ENCODE measurements at regions not wholly inside any gene's neighbourhood (a gene's known extent, or its start where the extent isn't known, plus 50 kb on each side); places are given as distances from the start of the nearest gene placed in this dataset.

- 0 out of 2 replicates have a peak, but pooled peaks cover 4% of the 10 kb centered on the region for H3K27me3 ChIP-seq (ENCODE audit: insufficient read depth, low read length)
- H3K36me3 ChIP-seq (ENCODE audit: insufficient read depth, low read length): no peaks in the 10 kb centered on the region
- H3K4me3 ChIP-seq (ENCODE audit: low read length): no peak overlapping the region
- H3K4me1 ChIP-seq (ENCODE audit: insufficient read depth, low read length): peaks cover 6% of the 10 kb centered on the region; the same call in 1 of the 2 replicates
- no peak overlapping the region for H3K9ac ChIP-seq (ENCODE audit: low read depth, low read length)
- no peaks in the 10 kb centered on the region for H3K9me3 ChIP-seq (ENCODE audit: insufficient read depth, low read depth, low read length)
- WGBS: 92% methylated on average over 8 of the region's 8 CpGs
- H3K27ac ChIP-seq (ENCODE audit: low read depth, low read length): no peak overlapping the region
These were observed 151.1 kb downstream of the IRF8 start for GRCh38 chr16:86050111-86050510.

GRCh38 chr16:86050591-86051367, 151.8 kb downstream of the IRF8 start:
- Histone ChIP-seq H3K9me3 (ENCODE audit: insufficient read depth, low read depth, low read length) (no peaks in the 10 kb centered on the region), H3K27me3 (ENCODE audit: insufficient read depth, low read length) (0 out of 2 replicates have a peak, but pooled peaks cover 4% of the 10 kb centered on the region), H3K4me1 (ENCODE audit: insufficient read depth, low read length) (peaks cover 6% of the 10 kb centered on the region; the same call in 1 of the 2 replicates), H3K9ac (ENCODE audit: low read depth, low read length) (no peak overlapping the region), H3K27ac (ENCODE audit: low read depth, low read length) (no peak overlapping the region), H3K4me3 (ENCODE audit: low read length) (no peak overlapping the region), H3K36me3 (ENCODE audit: insufficient read depth, low read length) (no peaks in the 10 kb centered on the region)
- 91% methylated on average over 18 of the region's 18 CpGs for WGBS

GRCh38 chr16:86051368-86052114, 152.6 kb downstream of the IRF8 start:
- H3K4me1 ChIP-seq (ENCODE audit: insufficient read depth, low read length): peaks cover 6% of the 10 kb centered on the region; the same call in 1 of the 2 replicates
- WGBS: 88% methylated on average over 18 of the region's 20 CpGs
- no peaks in the 10 kb centered on the region for H3K36me3 ChIP-seq (ENCODE audit: insufficient read depth, low read length)
- H3K27me3 ChIP-seq (ENCODE audit: insufficient read depth, low read length): 0 out of 2 replicates have a peak, but pooled peaks cover 4% of the 10 kb centered on the region
- H3K4me3 ChIP-seq (ENCODE audit: low read length): no peak overlapping the region
- no peak overlapping the region for H3K27ac ChIP-seq (ENCODE audit: low read depth, low read length)
- no peaks in the 10 kb centered on the region for H3K9me3 ChIP-seq (ENCODE audit: insufficient read depth, low read depth, low read length)
- H3K9ac ChIP-seq (ENCODE audit: low read depth, low read length): no peak overlapping the region

GRCh38 chr16:86052115-86052670, 153.2 kb downstream of the IRF8 start:
- Histone ChIP-seq H3K9ac (ENCODE audit: low read depth, low read length) (no peak overlapping the region), H3K27ac (ENCODE audit: low read depth, low read length) (no peak overlapping the region), H3K27me3 (ENCODE audit: insufficient read depth, low read length) (0 out of 2 replicates have a peak, but pooled peaks cover 4% of the 10 kb centered on the region), H3K36me3 (ENCODE audit: insufficient read depth, low read length) (no peaks in the 10 kb centered on the region), H3K9me3 (ENCODE audit: insufficient read depth, low read depth, low read length) (no peaks in the 10 kb centered on the region), H3K4me3 (ENCODE audit: low read length) (no peak overlapping the region), H3K4me1 (ENCODE audit: insufficient read depth, low read length) (peaks cover 6% of the 10 kb centered on the region; the same call in 1 of the 2 replicates)
- 91% methylated on average over 14 of the region's 15 CpGs for WGBS

GRCh38 chr16:86052926-86053325, 154.0 kb downstream of the IRF8 start:
- H3K4me3 ChIP-seq (ENCODE audit: low read length): no peak overlapping the region
- H3K36me3 ChIP-seq (ENCODE audit: insufficient read depth, low read length): no peaks in the 10 kb centered on the region
- H3K9ac ChIP-seq (ENCODE audit: low read depth, low read length): no peak overlapping the region
- H3K27me3 ChIP-seq (ENCODE audit: insufficient read depth, low read length): no peaks in the 10 kb centered on the region
- no peak overlapping the region for H3K27ac ChIP-seq (ENCODE audit: low read depth, low read length)
- H3K4me1 ChIP-seq (ENCODE audit: insufficient read depth, low read length): peaks cover 5% of the 10 kb centered on the region; the same call in 1 of the 2 replicates
- WGBS: 87% methylated on average over 6 of the region's 6 CpGs
- H3K9me3 ChIP-seq (ENCODE audit: insufficient read depth, low read depth, low read length): no peaks in the 10 kb centered on the region

GRCh38 chr16:86059253-86060171, 160.6 kb downstream of the IRF8 start:
- Histone ChIP-seq H3K9ac (ENCODE audit: low read depth, low read length) (no peak overlapping the region), H3K27ac (ENCODE audit: low read depth, low read length) (no peak overlapping the region), H3K9me3 (ENCODE audit: insufficient read depth, low read depth, low read length) (no peaks in the 10 kb centered on the region), H3K36me3 (ENCODE audit: insufficient read depth, low read length) (no peaks in the 10 kb centered on the region), H3K27me3 (ENCODE audit: insufficient read depth, low read length) (peaks cover 17% of the 10 kb centered on the region), H3K4me3 (ENCODE audit: low read length) (no peak overlapping the region), H3K4me1 (ENCODE audit: insufficient read depth, low read length) (no peaks in the 10 kb centered on the region)
- WGBS: 87% methylated on average over 15 of the region's 15 CpGs

- H3K4me1 ChIP-seq (ENCODE audit: insufficient read depth, low read length): no peaks in the 10 kb centered on the region
- H3K9me3 ChIP-seq (ENCODE audit: insufficient read depth, low read depth, low read length): no peaks in the 10 kb centered on the region
- no peak overlapping the region for H3K27ac ChIP-seq (ENCODE audit: low read depth, low read length)
- H3K4me3 ChIP-seq (ENCODE audit: low read length): no peak overlapping the region
- 91% methylated on average over 28 of the region's 28 CpGs for WGBS
- H3K9ac ChIP-seq (ENCODE audit: low read depth, low read length): no peak overlapping the region
- H3K36me3 ChIP-seq (ENCODE audit: insufficient read depth, low read length): no peaks in the 10 kb centered on the region
- H3K27me3 ChIP-seq (ENCODE audit: insufficient read depth, low read length): peaks cover 17% of the 10 kb centered on the region
These were observed 161.7 kb downstream of the IRF8 start for GRCh38 chr16:86060381-86061317.

GRCh38 chr16:86061318-86061695, 162.3 kb downstream of the IRF8 start:
- H3K4me1 ChIP-seq (ENCODE audit: insufficient read depth, low read length): no peaks in the 10 kb centered on the region
- H3K9ac ChIP-seq (ENCODE audit: low read depth, low read length): no peak overlapping the region
- no peak overlapping the region for H3K4me3 ChIP-seq (ENCODE audit: low read length)
- peaks cover 17% of the 10 kb centered on the region for H3K27me3 ChIP-seq (ENCODE audit: insufficient read depth, low read length)
- H3K9me3 ChIP-seq (ENCODE audit: insufficient read depth, low read depth, low read length): no peaks in the 10 kb centered on the region
- WGBS: 85% methylated on average over 11 of the region's 11 CpGs
- no peaks in the 10 kb centered on the region for H3K36me3 ChIP-seq (ENCODE audit: insufficient read depth, low read length)
- no peak overlapping the region for H3K27ac ChIP-seq (ENCODE audit: low read depth, low read length)

- Histone ChIP-seq H3K9ac (ENCODE audit: low read depth, low read length) (no peak overlapping the region), H3K9me3 (ENCODE audit: insufficient read depth, low read depth, low read length) (no peaks in the 10 kb centered on the region), H3K36me3 (ENCODE audit: insufficient read depth, low read length) (no peaks in the 10 kb centered on the region), H3K27ac (ENCODE audit: low read depth, low read length) (no peak overlapping the region), H3K27me3 (ENCODE audit: insufficient read depth, low read length) (peaks cover 17% of the 10 kb centered on the region), H3K4me1 (ENCODE audit: insufficient read depth, low read length) (no peaks in the 10 kb centered on the region), H3K4me3 (ENCODE audit: low read length) (no peak overlapping the region)
- 91% methylated on average over 11 of the region's 11 CpGs for WGBS
These were observed 162.8 kb downstream of the IRF8 start for GRCh38 chr16:86061721-86062120.

Data from HUES64 (cell line).